H1 (cell line): ENCODE measurements at regions not wholly inside any gene's neighbourhood (a gene's known extent, or its start where the extent isn't known, plus 50 kb on each side); places are given as distances from the start of the nearest gene placed in this dataset.

ENCODE experiments used
- HDAC6 ChIP-seq: IDR thresholded peaks from one replicate; pipeline ENCODE4 v1.7.1; 2012; ENCODE audit warnings: low read depth, mild to moderate bottlenecking, inconsistent platforms, low read length, moderate library complexity
- KDM1A ChIP-seq: fragments of 200-600, 300-600 bp; sonication (generic); IDR thresholded peaks from 2 replicates; pipeline ENCODE4 v1.7.1; 2016; ENCODE audit warnings: mild to moderate bottlenecking, low read length, borderline replicate concordance
- NRF1 ChIP-seq: IDR thresholded peaks from 2 replicates; pipeline ENCODE4 v1.6.1; 2011; ENCODE audit warnings: mild to moderate bottlenecking, low read depth, low read length, improper control_type of control experiment
- TAF7 ChIP-seq: optimal IDR thresholded peaks from 2 replicates; pipeline ENCODE3; 2011; ENCODE audit warnings: low read depth, mild to moderate bottlenecking, inconsistent platforms, low read length, moderate library complexity, borderline replicate concordance

DNA sequence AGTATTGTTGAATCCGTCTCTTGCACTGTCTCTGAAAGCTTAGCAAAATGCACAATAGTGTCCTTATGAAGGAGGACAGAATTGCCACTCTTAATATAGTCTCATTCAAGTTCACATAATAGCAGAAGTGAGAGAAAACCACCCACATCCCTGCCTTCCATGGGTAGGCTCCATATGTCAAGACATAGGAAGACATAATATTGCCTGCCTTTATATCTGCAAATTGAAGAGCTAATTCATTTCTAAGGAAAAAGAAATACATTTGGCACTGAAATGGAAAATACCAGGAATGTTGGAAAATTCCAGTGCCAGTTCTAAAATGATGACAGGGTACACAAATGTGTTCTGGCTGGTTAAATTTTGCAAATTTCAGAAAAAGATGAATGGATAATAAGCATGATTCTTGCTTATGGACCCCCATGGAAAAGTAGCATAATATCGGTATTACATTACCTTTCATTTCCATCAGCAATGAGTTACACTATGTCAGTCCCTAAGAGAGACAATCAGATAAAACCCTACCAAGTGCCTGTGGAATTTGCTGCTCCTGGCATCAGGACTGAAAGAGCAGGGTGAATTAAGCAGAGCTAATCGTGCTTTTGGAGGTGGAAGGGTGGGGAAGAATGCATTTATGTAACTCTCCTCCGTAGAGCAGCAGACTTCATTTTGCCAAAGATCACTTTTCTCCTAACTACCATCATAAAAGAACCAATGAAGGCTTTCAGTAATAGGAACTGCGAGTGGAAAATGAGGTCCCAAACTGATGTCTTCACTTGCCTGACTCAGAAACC is 312.6 kb downstream of the FGFR2 start (continued):
- no peak for TF ChIP-seq HDAC6
- no peak for TF ChIP-seq NRF1
- no peak for TF ChIP-seq TAF7
- no peak for TF ChIP-seq KDM1A
